ENCODE measurements at regions not wholly inside any gene's neighbourhood (a gene's known extent, or its start where the extent isn't known, plus 50 kb on each side); places are given as distances from the start of the nearest gene placed in this dataset.

DNA sequence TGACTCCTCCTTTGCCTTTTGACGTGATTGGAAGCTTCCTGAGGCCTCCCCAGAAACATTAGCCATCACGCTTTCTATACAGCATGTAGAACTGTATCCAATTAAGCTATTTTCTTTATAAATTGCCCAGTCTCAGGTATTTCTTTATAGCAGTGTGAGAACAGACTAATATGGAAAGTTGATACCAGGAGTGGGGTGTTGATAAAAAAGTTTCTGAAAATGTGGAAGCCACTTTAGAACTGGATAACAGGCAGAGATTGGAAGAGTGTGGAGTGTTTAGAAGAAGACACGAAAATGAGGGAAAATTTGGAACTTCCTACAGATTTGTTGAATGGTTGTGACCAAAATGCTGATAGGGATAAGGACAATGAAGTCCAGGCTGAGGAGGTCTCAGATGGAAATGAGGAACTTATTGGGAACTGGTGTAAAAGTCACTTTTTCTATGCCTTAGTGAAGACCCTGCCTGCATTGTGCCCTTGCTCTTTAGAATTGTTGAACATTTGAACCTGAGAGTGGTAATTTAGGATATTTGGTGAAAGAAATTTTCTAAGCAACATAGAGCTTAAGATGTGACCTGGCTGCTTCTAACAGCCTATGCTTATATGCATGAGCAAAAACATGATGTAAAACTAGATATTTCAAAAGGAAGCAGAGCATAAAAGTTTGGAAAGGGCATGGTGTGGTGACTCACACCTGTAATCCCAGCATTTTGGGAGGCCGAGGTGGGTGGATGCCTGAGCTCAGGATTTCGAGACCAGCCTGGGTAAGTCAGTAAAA is 969.7 kb downstream of the DSC3 start:
- TF ChIP-seq, protein P1, sequence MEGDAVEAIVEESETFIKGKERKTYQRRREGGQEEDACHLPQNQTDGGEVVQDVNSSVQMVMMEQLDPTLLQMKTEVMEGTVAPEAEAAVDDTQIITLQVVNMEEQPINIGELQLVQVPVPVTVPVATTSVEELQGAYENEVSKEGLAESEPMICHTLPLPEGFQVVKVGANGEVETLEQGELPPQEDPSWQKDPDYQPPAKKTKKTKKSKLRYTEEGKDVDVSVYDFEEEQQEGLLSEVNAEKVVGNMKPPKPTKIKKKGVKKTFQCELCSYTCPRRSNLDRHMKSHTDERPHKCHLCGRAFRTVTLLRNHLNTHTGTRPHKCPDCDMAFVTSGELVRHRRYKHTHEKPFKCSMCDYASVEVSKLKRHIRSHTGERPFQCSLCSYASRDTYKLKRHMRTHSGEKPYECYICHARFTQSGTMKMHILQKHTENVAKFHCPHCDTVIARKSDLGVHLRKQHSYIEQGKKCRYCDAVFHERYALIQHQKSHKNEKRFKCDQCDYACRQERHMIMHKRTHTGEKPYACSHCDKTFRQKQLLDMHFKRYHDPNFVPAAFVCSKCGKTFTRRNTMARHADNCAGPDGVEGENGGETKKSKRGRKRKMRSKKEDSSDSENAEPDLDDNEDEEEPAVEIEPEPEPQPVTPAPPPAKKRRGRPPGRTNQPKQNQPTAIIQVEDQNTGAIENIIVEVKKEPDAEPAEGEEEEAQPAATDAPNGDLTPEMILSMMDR (IDR thresholded peaks at IDR 0.05; ENCODE audit: low read depth, low read length), result no peak
- DNase-seq (ENCODE audit: extremely low read depth, low read depth), result no peak

DNA sequence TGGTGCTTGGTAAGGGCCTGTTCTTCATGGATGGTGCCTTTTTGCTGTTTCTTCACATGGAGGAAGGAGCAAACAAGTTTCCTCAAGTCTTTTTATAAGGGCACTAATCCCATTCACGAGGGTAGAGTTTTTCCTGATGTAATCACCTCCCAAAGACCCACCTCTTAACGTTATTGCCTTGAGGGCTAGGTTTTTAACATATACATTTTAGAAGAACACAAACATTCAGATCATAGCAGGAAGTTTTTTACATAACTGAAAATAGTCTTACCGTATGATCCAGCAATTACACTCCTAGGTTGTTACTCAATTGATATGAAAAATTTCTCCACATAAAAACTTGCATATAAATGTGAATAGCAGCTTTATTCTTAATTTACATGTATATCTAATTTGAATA is 976.3 kb downstream of the DSC3 start:
- TF ChIP-seq, protein P1 (IDR thresholded peaks at IDR 0.05; ENCODE audit: low read depth, low read length), result no peak
- no peak for DNase-seq (ENCODE audit: extremely low read depth, low read depth)

DNA sequence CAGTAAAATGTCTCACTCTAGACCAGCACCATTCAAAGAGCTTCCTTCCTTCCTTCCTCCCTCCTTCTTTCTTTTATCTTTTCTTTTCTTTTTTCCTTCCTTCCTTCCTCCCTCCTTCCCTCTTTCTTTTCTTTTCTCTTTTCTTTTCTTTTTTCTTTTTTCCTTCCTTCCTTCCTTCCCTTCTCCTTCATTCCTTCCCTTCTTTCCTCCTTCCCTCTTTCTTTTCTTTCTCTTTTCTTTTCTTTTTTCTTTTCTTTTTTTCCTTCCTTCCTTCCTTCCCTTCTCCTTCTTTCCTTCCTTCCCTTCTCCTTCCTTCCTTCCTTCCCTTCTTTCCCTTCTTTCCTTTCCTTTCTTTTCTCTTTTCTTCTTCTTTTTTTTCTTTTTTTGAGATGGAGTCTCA is 985.1 kb downstream of the DSC3 start:
- DNase-seq (ENCODE audit: extremely low read depth, low read depth), result no peak
- TF ChIP-seq, protein P1 (IDR thresholded peaks at IDR 0.05; ENCODE audit: low read depth, low read length), result no peak

DNA sequence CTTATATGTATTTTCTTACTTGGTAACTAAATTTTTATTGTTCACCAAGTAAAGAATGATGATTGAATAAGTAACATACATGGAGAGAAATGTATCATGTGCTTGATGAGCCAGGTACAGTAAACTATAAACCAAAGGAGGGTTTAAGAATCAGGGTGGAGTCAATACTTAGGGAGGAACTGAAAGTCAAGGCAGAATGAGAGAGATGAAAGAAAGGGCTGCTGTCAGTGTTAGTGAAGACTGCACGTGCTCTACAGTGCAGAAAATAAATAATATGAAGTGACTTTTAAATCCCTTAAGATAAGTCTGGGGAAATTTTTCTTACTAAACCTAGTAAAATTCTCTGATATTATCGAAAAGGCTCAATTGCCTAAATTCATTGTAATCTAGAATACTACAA is 986.0 kb downstream of the DSC3 start:
- DNase-seq (ENCODE audit: extremely low read depth, low read depth), result no peak
- TF ChIP-seq, protein P1 (IDR thresholded peaks at IDR 0.05; ENCODE audit: low read depth, low read length), result no peak

DNA sequence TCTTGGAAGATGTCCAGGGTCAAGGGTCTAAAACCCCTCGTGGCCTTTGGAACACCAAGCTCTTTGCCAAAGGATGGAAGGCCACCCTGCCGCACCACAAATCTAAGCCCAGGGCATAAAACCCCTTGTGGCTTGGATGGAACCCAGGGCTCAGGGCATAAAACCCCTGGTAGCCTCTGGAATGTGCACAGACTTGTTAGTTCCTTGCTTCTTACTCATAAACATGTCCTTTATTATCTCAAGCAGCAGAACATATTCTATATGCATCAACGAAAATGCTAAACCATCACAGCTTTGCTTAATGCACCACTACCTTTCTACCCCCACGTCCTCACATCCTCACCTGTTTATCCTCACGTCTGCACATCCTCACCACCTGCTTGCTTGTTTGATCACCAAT is 998.0 kb downstream of the DSC3 start:
- no peak for DNase-seq (ENCODE audit: extremely low read depth, low read depth)
- TF ChIP-seq, protein P1 (IDR thresholded peaks at IDR 0.05; ENCODE audit: low read depth, low read length), result no peak

DNA sequence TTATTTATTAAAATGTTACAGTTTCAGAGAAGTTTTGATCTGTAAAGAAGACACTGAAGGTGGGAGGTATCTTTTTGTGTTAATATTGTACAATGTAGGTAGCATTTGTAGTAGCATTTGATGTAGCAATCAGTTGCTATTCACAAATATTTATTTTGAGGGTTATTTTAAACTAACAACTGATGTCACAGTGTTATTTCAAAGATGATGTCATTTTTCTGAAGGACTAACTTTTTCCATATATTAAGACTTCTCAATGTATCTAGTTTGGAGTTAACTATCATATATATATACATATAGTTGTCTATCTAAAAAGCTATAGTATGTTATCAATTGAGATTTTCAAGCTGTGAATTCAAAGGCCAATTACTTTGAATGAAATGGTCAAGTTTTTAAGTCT is 1003.3 kb downstream of the DSC3 start:
- no peak for DNase-seq (ENCODE audit: extremely low read depth, low read depth)
- TF ChIP-seq, protein P1 (IDR thresholded peaks at IDR 0.05; ENCODE audit: low read depth, low read length), result no peak

DNA sequence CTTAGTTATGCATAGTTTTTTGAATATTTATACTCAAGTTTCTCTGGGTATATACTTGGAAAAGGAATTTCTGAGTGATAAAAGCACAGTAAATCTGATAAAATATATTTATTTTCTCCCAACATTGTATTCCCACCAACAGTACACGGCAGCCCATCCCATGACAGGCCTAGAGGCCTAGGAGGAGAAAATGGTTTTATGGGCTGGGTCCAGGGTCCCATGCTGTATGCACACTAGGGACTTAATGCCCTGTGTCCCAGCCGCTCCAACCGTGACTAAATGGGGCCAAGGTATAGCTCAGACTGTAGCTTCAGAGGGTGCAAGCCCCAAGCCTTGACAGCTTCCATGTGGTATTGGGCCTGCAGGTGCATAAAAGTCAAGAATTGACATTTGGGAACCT is 1007.7 kb downstream of the DSC3 start:
- TF ChIP-seq, protein P1 (IDR thresholded peaks at IDR 0.05; ENCODE audit: low read depth, low read length), result no peak
- no peak for DNase-seq (ENCODE audit: extremely low read depth, low read depth)
